B cell (primary cell): ENCODE measurements at regions not wholly inside any gene's neighbourhood (a gene's known extent, or its start where the extent isn't known, plus 50 kb on each side); places are given as distances from the start of the nearest gene placed in this dataset.
"Not testable (repeated sequence)": the region's sequence is repeated elsewhere in the genome, so short reads cannot be mapped to it uniquely, and the experiment has no call there.

Experiments used
- ATAC-seq: fragments of 200-7000 bp; cut with Tn5 transposase; one replicate; pipeline ENCODE4 v1.10.0; 2021; ENCODE audit warnings: low read depth, mild to moderate bottlenecking, moderate number of reproducible peaks, moderate library complexity
- CTCF ChIA-PET: fragments of 350-600 bp; sonication (Branson Sonifier 250); formaldehyde crosslinking; loops from one replicate; lab custom pipeline; 2021; ENCODE audit warnings: antibody characterized with exemption, inconsistent platforms; lab: Charles Lee
- POLR2A ChIA-PET: fragments of 350-600 bp; sonication (Branson Sonifier 250); formaldehyde crosslinking; loops from one replicate; lab custom pipeline; 2021; ENCODE audit warnings: antibody characterized with exemption; lab: Charles Lee
- DNase-seq: peaks from one replicate; pipeline ENCODE4 v3.0.0; 2013
- H2AFZ ChIP-seq: 2 replicates; pipeline ENCODE4 v1.6.1; 2012; ENCODE audit warnings: mild to moderate bottlenecking, low read depth, low read length; ENCODE audit not compliant: insufficient read depth, poor library complexity, severe bottlenecking
- H3K27ac ChIP-seq, 2 donors: 1 replicate in 1 of 2; 2 replicates in 1 of 2; pipeline ENCODE4 v1.5.1; 2012 to 2013; ENCODE audit warnings: low read length in 2 of 2, mild to moderate bottlenecking in 2 of 2, moderate library complexity in 1 of 2
- H3K27me3 ChIP-seq, 4 experiments: fragments of 200-600 bp in 1 of 4; sonication (generic) in 1 of 4; replicated peaks in 1 of 4; 1 replicate in 2 of 4; 2 replicates in 2 of 4; pipeline versions ENCODE4 v1.6.1 to v1.7.0; 2013 to 2016; ENCODE audit warnings: low read length in 3 of 4, mild to moderate bottlenecking in 2 of 4, mixed read lengths in 1 of 4, moderate library complexity in 1 of 4; ENCODE audit not compliant: insufficient read depth in 4 of 4, control insufficient read depth in 3 of 4; ENCODE audit errors: control extremely low read depth in 1 of 4
- H3K36me3 ChIP-seq, 2 experiments: replicated peaks in 1 of 2; 1 replicate in 1 of 2; 2 replicates in 1 of 2; pipeline versions ENCODE4 v1.6.1 to v1.7.1; 2013; ENCODE audit warnings: low read length in 1 of 2; ENCODE audit not compliant: insufficient read depth in 2 of 2, control insufficient read depth in 1 of 2; ENCODE audit errors: control extremely low read depth in 1 of 2, extremely low read depth in 1 of 2
- H3K4me1 ChIP-seq, 2 donors: fragments of 200-600 bp in 1 of 2; sonication (generic) in 1 of 2; 1 replicate in 1 of 2; 2 replicates in 1 of 2; pipeline versions ENCODE4 v1.5.1 to v1.6.1; 2013 to 2017; ENCODE audit warnings: low read length in 2 of 2; ENCODE audit not compliant: control insufficient read depth in 2 of 2, insufficient read depth in 2 of 2
- H3K4me2 ChIP-seq: replicated peaks from 2 replicates; pipeline ENCODE3; 2012; ENCODE audit warnings: mild to moderate bottlenecking, low read depth, low read length; ENCODE audit not compliant: poor library complexity, severe bottlenecking
- H3K4me3 ChIP-seq, 5 experiments: fragments of 200-600 bp in 1 of 5; sonication (generic) in 1 of 5; 1 replicate in 3 of 5; 2 replicates in 2 of 5; pipeline versions ENCODE4 v1.5.1 to v1.7.0; 2011 to 2016; ENCODE audit warnings: low read length in 4 of 5, mild to moderate bottlenecking in 4 of 5, low read depth in 2 of 5, control low read depth in 1 of 5, moderate library complexity in 1 of 5; ENCODE audit not compliant: insufficient read depth in 1 of 5; ENCODE audit errors: control extremely low read depth in 1 of 5, extremely low read depth in 1 of 5
- H3K79me2 ChIP-seq: fragments of 200-600 bp; sonication (generic); one replicate; pipeline ENCODE4 v1.6.0; 2016; ENCODE audit warnings: low read length; ENCODE audit not compliant: control insufficient read depth, insufficient read depth
- H3K9ac ChIP-seq: fragments of 200-600 bp; sonication (generic); 2 replicates; pipeline ENCODE4 v1.6.1; 2017; ENCODE audit warnings: mild to moderate bottlenecking, low read length, moderate library complexity
- H3K9me3 ChIP-seq, 3 donors: one replicate each; pipeline versions ENCODE4 v1.6.1 to v1.7.1; 2013; ENCODE audit warnings: low read length in 2 of 3; ENCODE audit not compliant: control insufficient read depth in 2 of 3, insufficient read depth in 1 of 3; ENCODE audit errors: control extremely low read depth in 1 of 3
- H4K20me1 ChIP-seq: 2 replicates; pipeline ENCODE4 v1.6.0; 2012; ENCODE audit warnings: mild to moderate bottlenecking, low read length; ENCODE audit not compliant: insufficient read depth, control insufficient read depth, poor library complexity, severe bottlenecking
- H3K27ac Mint-ChIP-seq: one replicate; pipeline ENCODE4 v1.8.0; 2021; ENCODE audit warnings: mixed read lengths
- H3K27me3 Mint-ChIP-seq: one replicate; pipeline ENCODE4 v1.8.0; 2021; ENCODE audit warnings: mixed read lengths
- H3K4me1 Mint-ChIP-seq: one replicate; pipeline ENCODE4 v1.8.0; 2021; ENCODE audit warnings: mixed read lengths
- H3K4me3 Mint-ChIP-seq: one replicate; pipeline ENCODE4 v1.8.0; 2021; ENCODE audit warnings: mixed read lengths
- H3K9me3 Mint-ChIP-seq: one replicate; pipeline ENCODE4 v1.8.0; 2022; ENCODE audit warnings: mixed read lengths; ENCODE audit not compliant: insufficient read depth
- WGBS: methylation state at CpG from one replicate; pipeline ENCODE4 v1.1.5; 2013; ENCODE audit warnings: missing lambda C conversion rate; ENCODE audit not compliant: insufficient coverage; 5-methylcytosine and 5-hydroxymethylcytosine counted together
- intact Hi-C: fragments of 100-400 bp; cut with micrococcal nuclease; formaldehyde crosslinking; loops from one replicate; pipeline ENCODE4 v1.10.0; 2022

GRCh38 chr2:89874810-89875595 lies 1183.5 kb downstream of the RPIA start:
- CTCF ChIA-PET, H4K20me1 ChIP-seq, H3K4me1 Mint-ChIP-seq, H3K4me1 ChIP-seq, H3K9me3 Mint-ChIP-seq, H3K27ac ChIP-seq, H3K27me3 Mint-ChIP-seq, H3K9ac ChIP-seq, H3K36me3 ChIP-seq, H3K4me2 ChIP-seq, intact Hi-C loops, H3K79me2 ChIP-seq, ATAC-seq, H3K27me3 ChIP-seq, DNase-seq, H3K4me3 Mint-ChIP-seq, H3K4me3 ChIP-seq, POLR2A ChIA-PET, H2AFZ ChIP-seq, H3K9me3 ChIP-seq, H3K27ac Mint-ChIP-seq: not testable (repeated sequence)
- no CpG with 5 or more reads among the region's 9 CpGs for WGBS

- H3K9ac ChIP-seq, H3K4me3 ChIP-seq, H3K27ac Mint-ChIP-seq, H3K4me1 Mint-ChIP-seq, H3K27me3 ChIP-seq, CTCF ChIA-PET, H2AFZ ChIP-seq, POLR2A ChIA-PET, H3K4me1 ChIP-seq, H3K27ac ChIP-seq, H3K4me3 Mint-ChIP-seq, DNase-seq, H3K27me3 Mint-ChIP-seq, H3K79me2 ChIP-seq, H3K36me3 ChIP-seq, H3K9me3 Mint-ChIP-seq, H4K20me1 ChIP-seq, ATAC-seq, intact Hi-C loops, H3K9me3 ChIP-seq, H3K4me2 ChIP-seq: not testable (repeated sequence)
- no CpG with 5 or more reads among the region's 1 CpG for whole genome bisulfite sequencing
These were observed 1185.0 kb downstream of the RPIA start for GRCh38 chr2:89876445-89876844.

- intact Hi-C loops, H2AFZ ChIP-seq: not testable (repeated sequence)
These were observed 1185.4 kb downstream of the RPIA start for GRCh38 chr2:89876878-89877277.

GRCh38 chr2:89882880-89883279 lies 1191.4 kb downstream of the RPIA start:
- intact Hi-C loops, H3K27me3 ChIP-seq, H2AFZ ChIP-seq, H3K79me2 ChIP-seq, POLR2A ChIA-PET, H3K27me3 Mint-ChIP-seq, ATAC-seq, H3K27ac Mint-ChIP-seq, DNase-seq, H3K4me1 Mint-ChIP-seq, H3K9me3 ChIP-seq, H3K9me3 Mint-ChIP-seq, H3K4me2 ChIP-seq, H3K9ac ChIP-seq, H3K4me3 ChIP-seq, CTCF ChIA-PET, H3K4me1 ChIP-seq, H4K20me1 ChIP-seq, H3K4me3 Mint-ChIP-seq, H3K27ac ChIP-seq, H3K36me3 ChIP-seq: not testable (repeated sequence)
- no CpG with 5 or more reads among the region's 1 CpG for WGBS

More at GRCh38 chr2:89876878-89877277, 1185.4 kb downstream of the RPIA start:
- H3K27me3 ChIP-seq, H3K27ac ChIP-seq, H3K4me3 ChIP-seq, ATAC-seq, CTCF ChIA-PET, H3K9me3 ChIP-seq, H3K36me3 ChIP-seq, H3K4me2 ChIP-seq, POLR2A ChIA-PET, H3K4me1 ChIP-seq, H3K79me2 ChIP-seq, H3K27me3 Mint-ChIP-seq, H3K4me1 Mint-ChIP-seq, DNase-seq, H4K20me1 ChIP-seq, H3K9ac ChIP-seq, H3K27ac Mint-ChIP-seq, H3K4me3 Mint-ChIP-seq, H3K9me3 Mint-ChIP-seq: not testable (repeated sequence)
- WGBS: no CpG with 5 or more reads among the region's 6 CpGs
